Astrocyte of the cerebellum (primary cell): ENCODE measurements at regions not wholly inside any gene's neighbourhood (a gene's known extent, or its start where the extent isn't known, plus 50 kb on each side); places are given as distances from the start of the nearest gene placed in this dataset.

Source experiments
- DNase-seq: peaks from one replicate; pipeline ENCODE4 v3.0.0-alpha.2; 2011; ENCODE audit warnings: low read depth
- H3K4me3 ChIP-seq: 2 replicates; pipeline ENCODE4 v1.5.1; 2011; ENCODE audit warnings: mild to moderate bottlenecking, low read depth, low read length, moderate library complexity
- CTCF ChIP-seq: IDR thresholded peaks from 2 replicates; pipeline ENCODE4 v1.5.1; 2012; ENCODE audit warnings: low read length, low read depth, moderate library complexity, mild to moderate bottlenecking; ENCODE audit errors: missing control alignments
- in situ Hi-C: cut with HindIII; loops from 2 replicates; pipeline ENCODE4 v1.10.0; 2017; ENCODE audit warnings: low sequenced_read_pairs

GRCh38 chr15:39363761-39364586, 216.9 kb upstream of the THBS1 start:
- H3K4me3 ChIP-seq: no peak overlapping the region
- DNase-seq: no peak
- in situ Hi-C loops: no loop called here
- no peak for TF ChIP-seq CTCF

- TF ChIP-seq CTCF: no peak
- in situ Hi-C loops: no loop called here
- no peak overlapping the region for H3K4me3 ChIP-seq
- DNase-seq: no peak
These were observed 216.2 kb upstream of the THBS1 start for GRCh38 chr15:39364721-39365120.

- DNase-seq: no peak
- in situ Hi-C loops: no loop called here
- H3K4me3 ChIP-seq: no peak overlapping the region
- no peak for TF ChIP-seq CTCF
These were observed 215.7 kb upstream of the THBS1 start for GRCh38 chr15:39365161-39365560.

- H3K4me3 ChIP-seq: no peak overlapping the region
- DNase-seq: no peak
- no peak for TF ChIP-seq CTCF
- in situ Hi-C loops: no loop called here
These were observed 215.0 kb upstream of the THBS1 start for GRCh38 chr15:39365873-39366272.

GRCh38 chr15:39367596-39367995, 213.3 kb upstream of the THBS1 start:
- no peak for DNase-seq
- no peak for TF ChIP-seq CTCF
- in situ Hi-C loops: no loop called here
- H3K4me3 ChIP-seq: no peak overlapping the region

GRCh38 chr15:39369768-39370167, 211.1 kb upstream of the THBS1 start:
- no peak overlapping the region for H3K4me3 ChIP-seq
- TF ChIP-seq CTCF: no peak
- in situ Hi-C loops: no loop called here
- DNase-seq: no peak
